Endothelial cell of umbilical vein (primary cell): ENCODE measurements at regions not wholly inside any gene's neighbourhood (a gene's known extent, or its start where the extent isn't known, plus 50 kb on each side); places are given as distances from the start of the nearest gene placed in this dataset.

Experiments
- BruUV-seq: library from RNA; stranded (reverse); fragments of 400-500 nt; replicated peaks from 2 replicates; lab custom pipeline; 2021; lab: Mats Ljungman, UMichigan
- CTCF ChIA-PET: fragments of 300-600, 350-600 bp; sonication (Branson Sonifier 250); formaldehyde crosslinking; loops from one replicate; lab custom pipeline; 2021; ENCODE audit warnings: antibody characterized with exemption, inconsistent platforms; lab: Charles Lee
- POLR2A ChIA-PET: fragments of 300-600, 350-600 bp; sonication (Branson Sonifier 250); formaldehyde crosslinking; loops from one replicate; lab custom pipeline; 2021; ENCODE audit warnings: antibody characterized with exemption, inconsistent platforms; lab: Charles Lee
- DNase-seq: peaks from one replicate; pipeline ENCODE4 v3.0.0-alpha.2; 2011; ENCODE audit warnings: low read depth, low spot score
- FAIRE-seq: peaks from 2 replicates; lab custom pipeline; 2011; peaks lifted over from hg19 to GRCh38; lab: Jason Lieb, UNC
- H2AFZ ChIP-seq: 2 replicates; pipeline ENCODE4 v1.6.0; 2012; ENCODE audit warnings: low read depth, low read length, control low read depth, inconsistent platforms
- H3K27ac ChIP-seq: 2 replicates; pipeline ENCODE4 v1.5.1; 2011; ENCODE audit warnings: low read depth, mild to moderate bottlenecking, control low read depth, low read length, moderate library complexity; ENCODE audit not compliant: insufficient read depth
- H3K27me3 ChIP-seq, 2 experiments: 2 replicates each; pipeline versions ENCODE4 v1.6.0 to v1.6.1; 2011; ENCODE audit warnings: low read length in 2 of 2, mixed read lengths in 1 of 2; ENCODE audit not compliant: control insufficient read depth in 2 of 2, insufficient read depth in 2 of 2
- H3K36me3 ChIP-seq, 2 experiments: 2 replicates in 1 of 2; 3 replicates in 1 of 2; pipeline ENCODE4 v1.5.1; 2011; ENCODE audit warnings: low read length in 2 of 2, mild to moderate bottlenecking in 1 of 2, moderate library complexity in 1 of 2; ENCODE audit not compliant: control insufficient read depth in 2 of 2, insufficient read depth in 2 of 2; ENCODE audit errors: extremely low read depth in 1 of 2
- H3K4me1 ChIP-seq: 3 replicates; pipeline ENCODE4 v1.5.1; 2011; ENCODE audit warnings: mild to moderate bottlenecking, low read length; ENCODE audit not compliant: control insufficient read depth, insufficient read depth; ENCODE audit errors: extremely low read depth
- H3K4me2 ChIP-seq: 2 replicates; pipeline ENCODE4 v1.6.1; 2011; ENCODE audit warnings: low read length, control low read depth, mixed read lengths; ENCODE audit not compliant: insufficient read depth
- H3K4me3 ChIP-seq, 3 experiments: fragments of 200-600 bp in 1 of 3; sonication (generic), shearing (Covaris generic) in 1 of 3; replicated peaks in 1 of 3; 2 replicates each; pipeline ENCODE4 v1.5.1; 2011 to 2016; ENCODE audit warnings: control low read depth in 3 of 3, low read length in 3 of 3, mild to moderate bottlenecking in 2 of 3, inconsistent platforms in 1 of 3, low read depth in 1 of 3, moderate library complexity in 1 of 3; ENCODE audit not compliant: insufficient read depth in 1 of 3
- H3K79me2 ChIP-seq: 2 replicates; pipeline ENCODE4 v1.6.0; 2012; ENCODE audit warnings: low read length, inconsistent platforms; ENCODE audit not compliant: control insufficient read depth, insufficient read depth
- H3K9ac ChIP-seq: replicated peaks from 2 replicates; pipeline ENCODE3; 2011; ENCODE audit warnings: low read length, control low read depth; ENCODE audit not compliant: insufficient read depth; ENCODE audit errors: extremely low read depth
- H3K9me1 ChIP-seq: replicated peaks from 3 replicates; pipeline ENCODE4 v1.6.0; 2011; ENCODE audit warnings: mild to moderate bottlenecking, low read length; ENCODE audit not compliant: control insufficient read depth, insufficient read depth; ENCODE audit errors: extremely low read depth
- H3K9me3 ChIP-seq: replicated peaks from 2 replicates; pipeline ENCODE4 v1.5.1; 2012; ENCODE audit warnings: low read length, inconsistent platforms; ENCODE audit not compliant: control insufficient read depth, insufficient read depth
- H4K20me1 ChIP-seq: replicated peaks from 2 replicates; pipeline ENCODE3; 2011; ENCODE audit warnings: mild to moderate bottlenecking, low read length; ENCODE audit not compliant: control insufficient read depth, insufficient read depth; ENCODE audit errors: extremely low read depth
- EZH2 ChIP-seq: IDR thresholded peaks from 2 replicates; pipeline ENCODE4 v1.6.1; 2012; ENCODE audit warnings: borderline replicate concordance, low read depth, mild to moderate bottlenecking, moderate library complexity, low read length, inconsistent platforms; ENCODE audit not compliant: severe bottlenecking
- FOS ChIP-seq: IDR thresholded peaks from 2 replicates; pipeline ENCODE4 v1.6.1; 2011; ENCODE audit warnings: mild to moderate bottlenecking, low read length, moderate library complexity, borderline replicate concordance; ENCODE audit not compliant: insufficient read depth
- GATA2 ChIP-seq: IDR thresholded peaks from 2 replicates; pipeline ENCODE4 v1.7.0; 2011; ENCODE audit warnings: low read depth, mild to moderate bottlenecking, moderate library complexity, mixed read lengths, low read length; ENCODE audit not compliant: insufficient read length, insufficient read depth
- JUN ChIP-seq: IDR thresholded peaks from 2 replicates; pipeline ENCODE4 v1.6.1; 2011; ENCODE audit warnings: borderline replicate concordance, low read depth; ENCODE audit not compliant: insufficient read length, insufficient read depth
- MYC ChIP-seq: IDR thresholded peaks from one replicate; pipeline ENCODE4 v1.6.1; 2011; ENCODE audit warnings: mild to moderate bottlenecking, low read depth, low read length
- POLR2A ChIP-seq: IDR thresholded peaks from 2 replicates; pipeline ENCODE4 v1.6.1; 2012; ENCODE audit warnings: low read depth, mild to moderate bottlenecking, control low read depth, low read length
- POLR2AphosphoS5 ChIP-seq: IDR thresholded peaks from 2 replicates; pipeline ENCODE4 v1.6.1; 2012; ENCODE audit warnings: low read depth, mild to moderate bottlenecking, control low read depth, low read length, moderate library complexity; ENCODE audit not compliant: insufficient read depth
- dilution Hi-C: fragments of 300-500 bp; cut with MboI; formaldehyde crosslinking; loops from one replicate; pipeline ENCODE4 v1.15.0; 2019; ENCODE audit warnings: low sequenced_read_pairs; ENCODE audit not compliant: extremely low pct_ligation_motif_present
- intact Hi-C: fragments of 100-400 bp; cut with micrococcal nuclease; formaldehyde crosslinking; loops from one replicate; pipeline ENCODE4 v1.10.0; 2022
- TF ChIP-seq, protein P1 (sequence below), 2 donors: IDR thresholded peaks; 1 replicate in 1 of 2; 2 replicates in 1 of 2; pipeline ENCODE4 v1.5.1; 2011; ENCODE audit warnings: low read length in 2 of 2, mild to moderate bottlenecking in 2 of 2, moderate library complexity in 2 of 2, control low read depth in 1 of 2, inconsistent platforms in 1 of 2, low read depth in 1 of 2; ENCODE audit not compliant: insufficient read depth in 1 of 2; ENCODE audit errors: extremely low read depth in 1 of 2
- TF ChIP-seq, protein P2 (sequence below): IDR thresholded peaks from 2 replicates; pipeline ENCODE4 v1.6.1; 2011; ENCODE audit not compliant: insufficient read depth, insufficient read length

DNA sequence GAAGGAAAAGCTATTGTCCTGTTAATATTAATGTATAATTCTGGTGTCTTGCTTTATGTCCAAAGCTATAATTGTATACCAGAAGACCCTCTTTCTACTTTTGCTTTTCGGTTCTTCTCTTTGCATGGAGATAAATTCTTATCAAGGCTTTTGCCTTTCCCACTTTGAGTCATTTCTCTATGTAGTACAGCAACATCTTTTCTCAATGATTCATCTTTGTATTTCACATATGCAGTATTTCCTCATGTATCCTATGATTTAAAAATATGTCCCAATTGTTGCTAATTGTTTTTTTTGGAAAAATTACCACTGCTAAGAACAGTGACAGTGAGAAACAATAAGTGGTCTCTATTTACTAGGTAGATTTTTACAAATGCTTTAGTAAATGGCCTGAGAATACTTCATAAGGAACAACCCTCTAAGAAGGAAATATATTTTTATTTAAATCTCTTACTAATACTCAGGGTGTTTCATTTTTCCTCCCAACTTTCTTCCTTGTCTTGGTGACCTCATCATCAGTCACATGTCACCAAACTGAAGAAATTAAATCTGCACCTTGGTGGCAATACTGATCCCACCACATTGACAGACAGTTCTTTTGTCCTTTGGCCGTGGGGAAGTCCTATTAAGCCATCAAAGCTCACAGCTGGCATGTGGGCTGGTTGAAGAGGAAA is 290.6 kb downstream of the SATB1 start:
- FAIRE-seq (no peak), DNase-seq (no peak)
- H3K79me2 ChIP-seq = no peaks in the 10 kb centered on the region
- no TSS peak for BruUV-seq
- TF ChIP-seq, protein P1, sequence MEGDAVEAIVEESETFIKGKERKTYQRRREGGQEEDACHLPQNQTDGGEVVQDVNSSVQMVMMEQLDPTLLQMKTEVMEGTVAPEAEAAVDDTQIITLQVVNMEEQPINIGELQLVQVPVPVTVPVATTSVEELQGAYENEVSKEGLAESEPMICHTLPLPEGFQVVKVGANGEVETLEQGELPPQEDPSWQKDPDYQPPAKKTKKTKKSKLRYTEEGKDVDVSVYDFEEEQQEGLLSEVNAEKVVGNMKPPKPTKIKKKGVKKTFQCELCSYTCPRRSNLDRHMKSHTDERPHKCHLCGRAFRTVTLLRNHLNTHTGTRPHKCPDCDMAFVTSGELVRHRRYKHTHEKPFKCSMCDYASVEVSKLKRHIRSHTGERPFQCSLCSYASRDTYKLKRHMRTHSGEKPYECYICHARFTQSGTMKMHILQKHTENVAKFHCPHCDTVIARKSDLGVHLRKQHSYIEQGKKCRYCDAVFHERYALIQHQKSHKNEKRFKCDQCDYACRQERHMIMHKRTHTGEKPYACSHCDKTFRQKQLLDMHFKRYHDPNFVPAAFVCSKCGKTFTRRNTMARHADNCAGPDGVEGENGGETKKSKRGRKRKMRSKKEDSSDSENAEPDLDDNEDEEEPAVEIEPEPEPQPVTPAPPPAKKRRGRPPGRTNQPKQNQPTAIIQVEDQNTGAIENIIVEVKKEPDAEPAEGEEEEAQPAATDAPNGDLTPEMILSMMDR (IDR thresholded peaks at IDR 0.05; ENCODE audit: extremely low read depth in 1 of 2, insufficient read depth in 1 of 2, low read depth in 1 of 2, low read length in 2 of 2) = no peak
- no peak for TF ChIP-seq JUN
- TF ChIP-seq EZH2 = no peak
- no peak for TF ChIP-seq MYC
- TF ChIP-seq, protein P2, sequence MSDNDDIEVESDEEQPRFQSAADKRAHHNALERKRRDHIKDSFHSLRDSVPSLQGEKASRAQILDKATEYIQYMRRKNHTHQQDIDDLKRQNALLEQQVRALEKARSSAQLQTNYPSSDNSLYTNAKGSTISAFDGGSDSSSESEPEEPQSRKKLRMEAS = no peak
- no peak for TF ChIP-seq POLR2AphosphoS5
- no peak for TF ChIP-seq GATA2
- TF ChIP-seq POLR2A = no peak
- no peak for TF ChIP-seq FOS
- no peaks in the 10 kb centered on the region for H4K20me1 ChIP-seq
- H3K4me1 ChIP-seq = no peaks in the 10 kb centered on the region
- dilution Hi-C loops (no loop called here), intact Hi-C loops (no loop called here)
- H3K27me3 ChIP-seq = no peaks in the 10 kb centered on the region
- ChIA-PET POLR2A (no interaction called here), CTCF (no interaction called here)
- no peak overlapping the region for H2AFZ ChIP-seq
- peaks cover 5% of the 10 kb centered on the region for H3K9me3 ChIP-seq
- no peak overlapping the region for H3K4me3 ChIP-seq
- H3K9ac ChIP-seq = no peak overlapping the region
- no peak overlapping the region for H3K4me2 ChIP-seq
- H3K36me3 ChIP-seq = no peaks in the 10 kb centered on the region
- H3K27ac ChIP-seq = no peak overlapping the region
- no peaks in the 10 kb centered on the region for H3K9me1 ChIP-seq
